Esophagus squamous epithelium (tissue), 4 donors: ENCODE measurements at regions not wholly inside any gene's neighbourhood (a gene's known extent, or its start where the extent isn't known, plus 50 kb on each side); places are given as distances from the start of the nearest gene placed in this dataset.

Experiments used
- CTCF ChIP-seq, 6 experiments: fragments of 450-650 bp in 4 of 6; fragments of 200-600 bp in 2 of 6; sonication (generic) in 2 of 6; IDR thresholded peaks; one replicate each; pipeline ENCODE4 v1.5.1; 2016 to 2019; ENCODE audit warnings: antibody characterized with exemption in 6 of 6, mild to moderate bottlenecking in 4 of 6, moderate library complexity in 4 of 6
- POLR2A ChIP-seq, 4 donors: fragments of 450-650 bp; IDR thresholded peaks; one replicate each; pipeline ENCODE4 v1.6.1; 2017; ENCODE audit warnings: antibody characterized with exemption in 4 of 4, mild to moderate bottlenecking in 4 of 4, moderate library complexity in 3 of 4

- no peak for TF ChIP-seq CTCF (IDR thresholded peaks at IDR 0.05)
- TF ChIP-seq POLR2A (IDR thresholded peaks at IDR 0.05), result no peak
Measured at GRCh38 chr6:118708744-118709143, 57.4 kb upstream of the CEP85L start.
